Neural cell (in vitro differentiated cells): ENCODE measurements at regions not wholly inside any gene's neighbourhood (a gene's known extent, or its start where the extent isn't known, plus 50 kb on each side); places are given as distances from the start of the nearest gene placed in this dataset.

Experiments used
- CTCF ChIP-seq: fragments of 450-650 bp; IDR thresholded peaks from 2 replicates; pipeline ENCODE4 v1.5.1; 2014; ENCODE audit warnings: antibody characterized with exemption, mild to moderate bottlenecking, moderate library complexity; ENCODE audit not compliant: poor library complexity, severe bottlenecking
- EP300 ChIP-seq: fragments of 450-650 bp; conservative IDR thresholded peaks from 2 replicates; pipeline ENCODE4 v1.6.1; 2014; ENCODE audit warnings: antibody characterized with exemption, mild to moderate bottlenecking, moderate library complexity; ENCODE audit not compliant: poor library complexity, severe bottlenecking
- EZH2 ChIP-seq: fragments of 200-600, 300-800 bp; shearing (Covaris generic), sonication (generic); IDR thresholded peaks from 2 replicates; pipeline ENCODE4 v1.6.1; 2014; ENCODE audit warnings: antibody characterized with exemption, low read length, borderline replicate concordance, mild to moderate bottlenecking; ENCODE audit not compliant: insufficient read depth, poor library complexity, severe bottlenecking
- POLR2AphosphoS5 ChIP-seq: IDR thresholded peaks from 2 replicates; pipeline ENCODE4 v1.6.1; 2012
- RAD21 ChIP-seq: fragments of 450-650 bp; conservative IDR thresholded peaks from 2 replicates; pipeline ENCODE4 v1.6.1; 2014; ENCODE audit warnings: antibody characterized with exemption, mild to moderate bottlenecking, moderate library complexity
- SMC3 ChIP-seq: fragments of 450-650 bp; conservative IDR thresholded peaks from 2 replicates; pipeline ENCODE4 v1.6.1; 2014; ENCODE audit warnings: antibody characterized with exemption, mild to moderate bottlenecking, moderate library complexity; ENCODE audit not compliant: poor library complexity
- TAF1 ChIP-seq: IDR thresholded peaks from 2 replicates; pipeline ENCODE4 v1.6.1; 2012; ENCODE audit warnings: low read depth

- TF ChIP-seq RAD21 (no peak), CTCF (no peak), EZH2 (no peak), POLR2AphosphoS5 (no peak), SMC3 (no peak), EP300 (no peak), TAF1 (no peak)
Measured at GRCh38 chr6:126094411-126094810, 108.1 kb downstream of the TRMT11 start.
